ENCODE measurements at regions not wholly inside any gene's neighbourhood (a gene's known extent, or its start where the extent isn't known, plus 50 kb on each side); places are given as distances from the start of the nearest gene placed in this dataset.

DNA sequence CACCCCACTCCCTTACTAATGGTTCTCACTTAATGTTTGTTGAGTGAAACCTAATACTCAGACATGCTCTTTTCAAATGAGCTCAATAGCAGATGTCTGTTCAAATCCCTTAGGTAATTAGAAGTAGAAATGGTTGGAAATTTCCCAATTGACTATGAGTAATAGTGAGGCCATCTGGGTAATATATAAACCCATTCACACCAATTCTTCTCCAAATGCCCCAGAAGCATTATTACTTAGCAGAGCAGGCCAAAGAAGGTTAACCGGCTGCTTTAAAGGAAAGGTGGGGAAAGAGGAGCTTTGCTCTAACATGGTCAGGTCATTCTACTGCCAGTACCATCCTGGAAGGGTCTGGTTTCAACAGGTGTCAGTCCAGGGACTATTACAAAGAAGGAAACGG, 119.5 kb upstream of the MTAP start:
- TF ChIP-seq JUND (IDR thresholded peaks at IDR 0.05) (no peak), SP1 (IDR thresholded peaks at IDR 0.05) (no peak), EGR1 (IDR thresholded peaks at IDR 0.05; ENCODE audit: low read depth in 2 of 2) (no peak)
- TF ChIP-seq, protein P1, sequence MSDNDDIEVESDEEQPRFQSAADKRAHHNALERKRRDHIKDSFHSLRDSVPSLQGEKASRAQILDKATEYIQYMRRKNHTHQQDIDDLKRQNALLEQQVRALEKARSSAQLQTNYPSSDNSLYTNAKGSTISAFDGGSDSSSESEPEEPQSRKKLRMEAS (IDR thresholded peaks at IDR 0.05) = no peak
- TF ChIP-seq, protein P2, sequence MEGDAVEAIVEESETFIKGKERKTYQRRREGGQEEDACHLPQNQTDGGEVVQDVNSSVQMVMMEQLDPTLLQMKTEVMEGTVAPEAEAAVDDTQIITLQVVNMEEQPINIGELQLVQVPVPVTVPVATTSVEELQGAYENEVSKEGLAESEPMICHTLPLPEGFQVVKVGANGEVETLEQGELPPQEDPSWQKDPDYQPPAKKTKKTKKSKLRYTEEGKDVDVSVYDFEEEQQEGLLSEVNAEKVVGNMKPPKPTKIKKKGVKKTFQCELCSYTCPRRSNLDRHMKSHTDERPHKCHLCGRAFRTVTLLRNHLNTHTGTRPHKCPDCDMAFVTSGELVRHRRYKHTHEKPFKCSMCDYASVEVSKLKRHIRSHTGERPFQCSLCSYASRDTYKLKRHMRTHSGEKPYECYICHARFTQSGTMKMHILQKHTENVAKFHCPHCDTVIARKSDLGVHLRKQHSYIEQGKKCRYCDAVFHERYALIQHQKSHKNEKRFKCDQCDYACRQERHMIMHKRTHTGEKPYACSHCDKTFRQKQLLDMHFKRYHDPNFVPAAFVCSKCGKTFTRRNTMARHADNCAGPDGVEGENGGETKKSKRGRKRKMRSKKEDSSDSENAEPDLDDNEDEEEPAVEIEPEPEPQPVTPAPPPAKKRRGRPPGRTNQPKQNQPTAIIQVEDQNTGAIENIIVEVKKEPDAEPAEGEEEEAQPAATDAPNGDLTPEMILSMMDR (IDR thresholded peaks at IDR 0.05; ENCODE audit: low read depth, low read length, missing input control) = no peak
- TF ChIP-seq, protein P3, sequence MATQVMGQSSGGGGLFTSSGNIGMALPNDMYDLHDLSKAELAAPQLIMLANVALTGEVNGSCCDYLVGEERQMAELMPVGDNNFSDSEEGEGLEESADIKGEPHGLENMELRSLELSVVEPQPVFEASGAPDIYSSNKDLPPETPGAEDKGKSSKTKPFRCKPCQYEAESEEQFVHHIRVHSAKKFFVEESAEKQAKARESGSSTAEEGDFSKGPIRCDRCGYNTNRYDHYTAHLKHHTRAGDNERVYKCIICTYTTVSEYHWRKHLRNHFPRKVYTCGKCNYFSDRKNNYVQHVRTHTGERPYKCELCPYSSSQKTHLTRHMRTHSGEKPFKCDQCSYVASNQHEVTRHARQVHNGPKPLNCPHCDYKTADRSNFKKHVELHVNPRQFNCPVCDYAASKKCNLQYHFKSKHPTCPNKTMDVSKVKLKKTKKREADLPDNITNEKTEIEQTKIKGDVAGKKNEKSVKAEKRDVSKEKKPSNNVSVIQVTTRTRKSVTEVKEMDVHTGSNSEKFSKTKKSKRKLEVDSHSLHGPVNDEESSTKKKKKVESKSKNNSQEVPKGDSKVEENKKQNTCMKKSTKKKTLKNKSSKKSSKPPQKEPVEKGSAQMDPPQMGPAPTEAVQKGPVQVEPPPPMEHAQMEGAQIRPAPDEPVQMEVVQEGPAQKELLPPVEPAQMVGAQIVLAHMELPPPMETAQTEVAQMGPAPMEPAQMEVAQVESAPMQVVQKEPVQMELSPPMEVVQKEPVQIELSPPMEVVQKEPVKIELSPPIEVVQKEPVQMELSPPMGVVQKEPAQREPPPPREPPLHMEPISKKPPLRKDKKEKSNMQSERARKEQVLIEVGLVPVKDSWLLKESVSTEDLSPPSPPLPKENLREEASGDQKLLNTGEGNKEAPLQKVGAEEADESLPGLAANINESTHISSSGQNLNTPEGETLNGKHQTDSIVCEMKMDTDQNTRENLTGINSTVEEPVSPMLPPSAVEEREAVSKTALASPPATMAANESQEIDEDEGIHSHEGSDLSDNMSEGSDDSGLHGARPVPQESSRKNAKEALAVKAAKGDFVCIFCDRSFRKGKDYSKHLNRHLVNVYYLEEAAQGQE (IDR thresholded peaks at IDR 0.05) = no peak
- TF ChIP-seq, protein P4, sequence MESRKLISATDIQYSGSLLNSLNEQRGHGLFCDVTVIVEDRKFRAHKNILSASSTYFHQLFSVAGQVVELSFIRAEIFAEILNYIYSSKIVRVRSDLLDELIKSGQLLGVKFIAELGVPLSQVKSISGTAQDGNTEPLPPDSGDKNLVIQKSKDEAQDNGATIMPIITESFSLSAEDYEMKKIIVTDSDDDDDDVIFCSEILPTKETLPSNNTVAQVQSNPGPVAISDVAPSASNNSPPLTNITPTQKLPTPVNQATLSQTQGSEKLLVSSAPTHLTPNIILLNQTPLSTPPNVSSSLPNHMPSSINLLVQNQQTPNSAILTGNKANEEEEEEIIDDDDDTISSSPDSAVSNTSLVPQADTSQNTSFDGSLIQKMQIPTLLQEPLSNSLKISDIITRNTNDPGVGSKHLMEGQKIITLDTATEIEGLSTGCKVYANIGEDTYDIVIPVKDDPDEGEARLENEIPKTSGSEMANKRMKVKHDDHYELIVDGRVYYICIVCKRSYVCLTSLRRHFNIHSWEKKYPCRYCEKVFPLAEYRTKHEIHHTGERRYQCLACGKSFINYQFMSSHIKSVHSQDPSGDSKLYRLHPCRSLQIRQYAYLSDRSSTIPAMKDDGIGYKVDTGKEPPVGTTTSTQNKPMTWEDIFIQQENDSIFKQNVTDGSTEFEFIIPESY (IDR thresholded peaks at IDR 0.05) = no peak

Data from liver (tissue), 3 donors.